GM21367 (cell line): ENCODE measurements at regions not wholly inside any gene's neighbourhood (a gene's known extent, or its start where the extent isn't known, plus 50 kb on each side); places are given as distances from the start of the nearest gene placed in this dataset.
"Not testable (repeated sequence)": the region's sequence is repeated elsewhere in the genome, so short reads cannot be mapped to it uniquely, and the experiment has no call there.

ENCODE experiments used
- ATAC-seq: cut with Tn5 transposase; IDR thresholded peaks from one replicate; pipeline ENCODE4 v1.9.1; 2021; ENCODE audit not compliant: unreplicated experiment

DNA sequence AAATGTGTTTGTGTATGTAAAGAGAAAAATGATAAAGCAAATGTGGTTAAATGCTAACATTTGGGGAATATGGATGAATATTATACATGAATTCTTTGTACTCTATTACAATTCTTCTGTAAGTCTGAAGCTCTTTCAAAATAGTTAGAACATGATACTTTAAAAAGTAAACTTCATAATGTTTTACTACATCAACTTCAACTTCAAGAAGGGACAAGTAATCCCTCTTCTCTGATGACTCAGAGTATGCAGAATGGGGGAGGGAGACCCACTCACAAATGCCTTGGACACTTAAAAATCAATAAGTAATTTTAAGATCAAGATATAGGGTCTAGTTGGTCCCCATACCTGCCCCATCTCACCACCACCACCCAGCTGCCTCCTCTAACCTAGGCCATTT is 162.4 kb downstream of the ESM1 start:
- ATAC-seq: no peak

- no peak for ATAC-seq
These were observed 163.1 kb downstream of the ESM1 start for GRCh38 chr5:54822324-54822687.

DNA sequence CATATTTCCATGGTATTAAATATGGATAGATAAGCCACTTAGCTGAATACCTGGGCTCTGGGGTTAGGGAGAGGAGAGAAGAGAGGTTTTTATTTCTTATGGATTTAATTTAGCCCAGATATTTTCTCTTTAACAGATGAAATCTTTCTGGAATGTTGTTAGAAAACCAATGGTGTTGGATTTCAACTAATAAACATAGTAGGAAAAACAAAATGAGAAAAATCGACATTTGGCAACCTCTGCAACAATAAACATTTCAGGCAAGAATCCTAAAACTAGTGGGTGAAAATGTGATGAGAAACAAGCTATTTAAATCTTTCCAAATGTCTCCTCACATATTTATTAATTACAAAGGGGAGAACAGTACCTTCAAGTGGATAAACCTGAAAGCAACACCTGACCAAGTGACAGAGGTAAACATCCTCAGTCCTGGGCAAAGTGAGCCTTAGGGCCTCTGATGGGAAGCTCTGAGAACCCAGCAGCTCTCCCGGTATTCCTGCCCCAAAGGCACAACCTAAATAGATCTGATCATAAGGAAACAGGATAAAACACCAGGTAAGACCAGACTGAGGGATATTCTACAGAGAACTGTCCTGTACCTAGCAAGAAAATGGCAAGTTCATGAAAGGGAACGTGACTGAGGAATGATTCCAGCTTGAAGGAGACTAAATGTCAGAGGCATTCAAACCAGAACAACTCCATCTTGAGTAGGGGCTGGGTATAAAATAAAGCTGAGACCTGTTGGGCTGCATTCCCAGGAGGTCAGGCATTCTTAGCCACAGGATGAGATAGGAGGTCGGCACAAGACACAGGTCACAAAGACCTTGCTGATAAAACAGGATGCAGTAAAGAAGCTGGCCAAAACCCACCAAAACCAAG is 163.7 kb downstream of the ESM1 start:
- ATAC-seq: no peak

DNA sequence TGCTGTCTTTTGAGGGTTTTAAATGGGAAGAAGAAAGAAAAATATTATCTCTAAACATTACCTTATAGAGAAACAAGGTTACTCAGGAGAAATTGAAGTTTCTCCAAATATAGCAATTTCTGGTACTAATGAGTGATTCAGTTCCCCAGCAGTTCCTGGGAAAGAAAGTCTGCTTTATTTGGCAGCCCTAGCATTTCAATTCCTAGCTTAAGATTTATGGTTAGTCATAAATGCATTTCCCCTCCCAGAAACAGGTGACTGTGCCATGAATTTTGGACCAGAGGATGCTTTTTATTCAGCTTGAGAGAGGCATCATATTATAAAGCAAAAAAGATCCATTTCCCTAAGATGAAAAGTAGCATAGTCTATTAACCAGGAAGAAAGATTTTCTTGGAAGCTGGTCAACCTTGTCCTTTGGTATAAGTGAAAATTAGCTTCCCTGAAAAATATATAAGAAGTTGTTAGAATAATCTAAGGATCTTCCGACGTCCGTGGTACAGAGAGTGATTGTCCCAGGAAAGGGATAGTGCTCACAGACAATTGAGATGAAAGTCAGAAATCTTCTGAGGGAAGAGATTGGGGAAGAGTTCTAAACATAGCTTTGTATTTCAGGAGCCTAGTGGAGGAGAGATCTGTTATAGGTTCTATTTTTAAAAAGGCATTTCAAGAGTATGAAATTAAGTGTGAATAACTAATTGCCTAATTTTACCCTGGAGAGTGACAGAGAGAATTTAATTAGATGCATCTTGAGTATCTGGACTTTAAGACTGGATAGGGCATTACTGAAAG is 164.9 kb downstream of the ESM1 start:
- no peak for ATAC-seq

GRCh38 chr5:54807421-54807820 is 178.0 kb downstream of the ESM1 start:
- no peak for ATAC-seq

DNA sequence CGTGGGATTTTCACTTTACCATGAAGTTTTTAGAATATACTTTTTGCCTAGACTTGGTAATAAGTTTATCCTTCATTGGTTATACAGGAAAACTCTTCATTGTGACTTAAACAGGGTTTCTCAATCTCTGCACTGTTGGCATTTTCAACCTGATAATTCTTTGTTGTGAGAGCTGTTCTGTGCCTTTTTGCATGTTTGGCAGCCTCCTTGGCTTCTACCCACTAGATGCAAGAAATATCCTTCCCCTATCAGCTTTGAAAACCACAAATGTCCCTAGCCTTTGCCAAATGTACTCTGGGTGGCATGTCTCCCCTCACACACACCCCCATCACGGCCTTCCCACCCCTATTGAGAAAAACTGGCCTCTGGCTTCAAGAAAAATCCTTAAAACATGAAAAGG is 180.9 kb downstream of the ESM1 start:
- no peak for ATAC-seq

DNA sequence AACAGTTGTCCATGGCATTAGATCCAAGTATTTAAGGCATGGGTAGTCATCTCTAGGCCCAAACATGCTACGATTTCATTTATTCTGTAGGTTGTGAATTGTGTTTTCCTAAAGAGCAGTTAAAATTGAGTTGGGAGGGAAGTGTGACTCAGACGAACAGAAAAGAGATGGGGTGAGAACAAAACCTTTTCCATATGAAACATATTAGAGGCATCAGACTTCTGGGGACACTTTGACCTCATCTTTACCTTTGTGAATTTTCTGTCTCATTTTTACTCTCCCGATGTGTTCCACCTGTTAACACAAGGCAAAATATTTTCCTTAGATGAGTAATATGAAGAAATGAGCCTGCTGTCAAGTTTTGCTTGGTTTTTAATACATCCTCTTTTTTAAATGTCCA is 181.3 kb downstream of the ESM1 start:
- no peak for ATAC-seq

DNA sequence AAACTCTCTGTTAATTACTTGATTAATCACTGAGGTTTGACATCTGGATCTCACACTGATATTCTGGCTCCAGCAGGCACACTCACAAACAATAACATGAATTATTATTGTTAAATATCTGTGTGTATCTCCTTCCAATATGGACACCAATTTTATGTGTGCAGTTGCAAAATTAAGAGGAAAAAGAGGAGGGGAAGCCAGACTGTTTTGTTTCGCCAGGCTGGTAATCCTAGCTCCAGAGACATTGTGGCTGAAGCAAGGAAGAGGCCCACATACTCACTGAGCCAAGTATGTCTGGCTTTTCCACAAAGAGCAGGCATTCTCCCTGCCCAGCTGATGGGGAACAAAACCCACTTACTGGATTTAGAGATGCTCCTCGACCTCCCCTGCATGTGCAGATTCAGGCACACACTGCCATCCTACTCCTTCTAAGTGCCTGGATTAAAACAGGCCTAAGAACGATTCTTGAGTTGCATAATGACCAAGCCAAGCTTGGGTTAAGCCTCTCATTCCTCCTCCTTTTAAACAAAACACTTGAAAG is 181.9 kb downstream of the ESM1 start:
- no peak for ATAC-seq

DNA sequence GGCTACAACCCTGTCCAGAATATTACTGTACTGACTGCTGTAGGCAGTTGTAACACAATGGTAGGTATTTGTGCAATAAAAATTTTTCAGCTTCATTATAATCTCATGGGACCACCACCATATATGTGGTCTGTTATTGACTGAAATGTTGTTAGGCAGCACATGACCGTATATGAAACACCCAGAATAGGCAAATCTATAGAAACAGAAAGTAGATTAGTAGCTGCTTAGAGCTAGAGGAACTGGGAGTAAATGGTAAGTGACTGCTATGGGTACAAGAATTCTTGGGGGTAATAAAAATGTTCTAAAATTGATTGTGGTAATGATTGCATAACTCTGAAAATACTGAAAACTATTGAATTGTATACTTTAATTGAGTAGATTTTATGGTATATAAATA is 185.7 kb downstream of the ESM1 start:
- ATAC-seq: peak; percentile 86

GRCh38 chr5:54795777-54796176 is 189.6 kb downstream of the ESM1 start:
- no peak for ATAC-seq

DNA sequence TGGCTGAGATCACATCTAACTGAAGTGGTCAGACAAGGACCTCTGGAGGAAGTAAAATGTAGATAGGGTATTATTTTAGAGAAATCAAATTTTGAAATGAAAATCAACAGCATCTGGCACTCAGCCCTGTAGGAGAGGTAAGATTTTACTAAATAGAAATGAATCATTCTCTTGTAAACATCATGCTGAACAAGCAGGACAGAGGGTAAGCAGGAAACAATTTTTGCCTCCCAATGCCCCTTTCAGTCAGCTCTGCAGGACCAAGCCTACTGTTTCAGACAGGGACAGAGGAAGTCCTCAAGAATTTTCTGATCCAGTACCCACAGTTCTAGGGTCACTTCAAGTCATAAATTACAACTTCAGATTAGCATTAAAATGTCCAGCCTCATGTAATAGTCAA is 190.1 kb downstream of the ESM1 start:
- no peak for ATAC-seq

- no peak for ATAC-seq
These were observed 191.0 kb downstream of the ESM1 start for GRCh38 chr5:54794135-54794975.

DNA sequence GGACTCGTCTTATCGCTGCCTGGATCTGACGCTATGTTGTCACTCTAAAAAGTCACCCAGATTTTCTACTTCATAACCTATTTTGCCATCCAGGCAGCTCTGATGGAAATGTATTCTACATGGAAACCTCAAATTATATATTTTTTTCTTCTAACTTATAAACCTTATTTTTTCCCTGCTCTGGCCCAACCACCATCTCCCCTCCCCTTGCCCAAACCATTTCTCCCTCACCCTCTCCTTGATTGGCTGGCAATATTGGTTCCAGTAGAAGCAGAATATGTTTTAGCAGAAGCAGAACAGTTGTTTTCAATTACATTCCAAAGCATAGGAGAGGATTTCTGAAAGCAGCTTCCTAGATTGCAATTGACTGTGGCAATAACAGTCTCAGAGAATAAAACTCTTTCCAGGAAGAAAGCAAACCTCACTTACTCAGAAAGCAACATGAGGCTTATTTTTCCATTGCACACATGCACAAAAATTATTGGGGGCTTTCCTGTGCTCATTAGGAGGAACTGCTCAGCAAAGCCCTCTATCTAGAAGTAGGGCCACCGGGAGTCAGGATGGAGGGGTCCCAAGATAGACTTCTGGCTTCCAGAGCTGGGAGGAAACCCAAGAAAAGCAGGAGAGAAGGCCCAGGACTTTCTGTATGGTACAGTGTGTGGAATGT is 191.8 kb downstream of the ESM1 start:
- ATAC-seq: no peak

GRCh38 chr5:54792611-54793404 is 192.6 kb downstream of the ESM1 start:
- ATAC-seq: no peak

GRCh38 chr5:54787910-54788309 is 197.5 kb downstream of the ESM1 start:
- ATAC-seq: not testable (repeated sequence)

GRCh38 chr5:54785729-54786591 is 199.4 kb downstream of the ESM1 start:
- peak; percentile 92 for ATAC-seq

GRCh38 chr5:54778783-54779182 is 206.6 kb downstream of the ESM1 start:
- ATAC-seq: no peak

- ATAC-seq: no peak
These were observed 209.7 kb downstream of the ESM1 start for GRCh38 chr5:54775645-54776044.
